GM21576 (cell line): ENCODE measurements at regions not wholly inside any gene's neighbourhood (a gene's known extent, or its start where the extent isn't known, plus 50 kb on each side); places are given as distances from the start of the nearest gene placed in this dataset.

Experiments
- ATAC-seq: cut with Tn5 transposase; IDR thresholded peaks from one replicate; pipeline ENCODE4 v1.9.1; 2021; ENCODE audit warnings: mild to moderate bottlenecking, moderate library complexity; ENCODE audit not compliant: unreplicated experiment

GRCh38 chr3:34851137-34851536, 788.2 kb upstream of the ARPP21 start:
- no peak for ATAC-seq

GRCh38 chr3:34852844-34853439, 786.4 kb upstream of the ARPP21 start:
- no peak for ATAC-seq

GRCh38 chr3:34856081-34856947, 783.0 kb upstream of the ARPP21 start:
- ATAC-seq: no peak

GRCh38 chr3:34858067-34858660, 781.2 kb upstream of the ARPP21 start:
- no peak for ATAC-seq

- ATAC-seq: no peak
These were observed 779.6 kb upstream of the ARPP21 start for GRCh38 chr3:34859746-34860145.

GRCh38 chr3:34862456-34862855, 776.9 kb upstream of the ARPP21 start:
- no peak for ATAC-seq

- ATAC-seq: no peak
These were observed 775.8 kb upstream of the ARPP21 start for GRCh38 chr3:34863485-34863884.

- no peak for ATAC-seq
These were observed 775.3 kb upstream of the ARPP21 start for GRCh38 chr3:34864011-34864410.

- ATAC-seq: no peak
These were observed 774.0 kb upstream of the ARPP21 start for GRCh38 chr3:34865346-34865745.

GRCh38 chr3:34868935-34869334, 770.4 kb upstream of the ARPP21 start:
- no peak for ATAC-seq

- ATAC-seq: no peak
These were observed 769.6 kb upstream of the ARPP21 start for GRCh38 chr3:34869696-34870095.

- ATAC-seq: no peak
These were observed 766.9 kb upstream of the ARPP21 start for GRCh38 chr3:34872406-34872805.

GRCh38 chr3:34876997-34877396, 762.3 kb upstream of the ARPP21 start:
- no peak for ATAC-seq

GRCh38 chr3:34878488-34878887, 760.8 kb upstream of the ARPP21 start:
- ATAC-seq: no peak

- peak; percentile 47 for ATAC-seq
These were observed 758.3 kb upstream of the ARPP21 start for GRCh38 chr3:34881026-34881425.

- ATAC-seq: no peak
These were observed 756.6 kb upstream of the ARPP21 start for GRCh38 chr3:34882764-34883163.

GRCh38 chr3:34884007-34884406, 755.3 kb upstream of the ARPP21 start:
- ATAC-seq: no peak

GRCh38 chr3:34886443-34886842, 752.9 kb upstream of the ARPP21 start:
- no peak for ATAC-seq

GRCh38 chr3:34889641-34890040, 749.7 kb upstream of the ARPP21 start:
- ATAC-seq: no peak

GRCh38 chr3:34890247-34890646, 749.1 kb upstream of the ARPP21 start:
- ATAC-seq: no peak

- no peak for ATAC-seq
These were observed 747.4 kb upstream of the ARPP21 start for GRCh38 chr3:34891941-34892340.

- no peak for ATAC-seq
These were observed 743.5 kb upstream of the ARPP21 start for GRCh38 chr3:34895841-34896240.
